CD14-positive monocyte (primary cell): ENCODE measurements at regions not wholly inside any gene's neighbourhood (a gene's known extent, or its start where the extent isn't known, plus 50 kb on each side); places are given as distances from the start of the nearest gene placed in this dataset.
"Not testable (repeated sequence)": the region's sequence is repeated elsewhere in the genome, so short reads cannot be mapped to it uniquely, and the experiment has no call there.

Source experiments
- DNase-seq, 3 donors: peaks; one replicate each; pipeline ENCODE4 v3.0.0-alpha.2; 2011 to 2022
- H2AFZ ChIP-seq: 2 replicates; pipeline ENCODE4 v1.6.0; 2012; ENCODE audit warnings: mild to moderate bottlenecking, low read depth, low read length, inconsistent platforms; ENCODE audit not compliant: insufficient read depth, poor library complexity, severe bottlenecking
- H3K27ac ChIP-seq, 2 donors: 1 replicate in 1 of 2; 2 replicates in 1 of 2; pipeline ENCODE4 v1.5.1; 2012 to 2013; ENCODE audit warnings: low read length in 2 of 2, control low read depth in 1 of 2, inconsistent platforms in 1 of 2, low read depth in 1 of 2, mild to moderate bottlenecking in 1 of 2
- H3K27me3 ChIP-seq, 2 donors: one replicate each; pipeline versions ENCODE4 v1.6.0 to v1.6.1; 2011 to 2013; ENCODE audit warnings: low read length in 2 of 2; ENCODE audit not compliant: control insufficient read depth in 2 of 2, insufficient read depth in 2 of 2
- H3K36me3 ChIP-seq, 2 donors: replicated peaks in 1 of 2; 1 replicate in 1 of 2; 2 replicates in 1 of 2; pipeline versions ENCODE4 v1.5.1 to v1.6.1; 2012 to 2013; ENCODE audit warnings: low read length in 2 of 2, control low read depth in 1 of 2, inconsistent platforms in 1 of 2, mild to moderate bottlenecking in 1 of 2; ENCODE audit not compliant: insufficient read depth in 2 of 2, control insufficient read depth in 1 of 2
- H3K4me1 ChIP-seq, 2 donors: 1 replicate in 1 of 2; 2 replicates in 1 of 2; pipeline versions ENCODE4 v1.5.1 to v1.6.1; 2012 to 2013; ENCODE audit warnings: low read length in 2 of 2, control low read depth in 1 of 2, inconsistent platforms in 1 of 2, mild to moderate bottlenecking in 1 of 2, moderate library complexity in 1 of 2; ENCODE audit not compliant: insufficient read depth in 2 of 2, control insufficient read depth in 1 of 2
- H3K4me2 ChIP-seq: replicated peaks from 2 replicates; pipeline ENCODE3; 2012; ENCODE audit warnings: low read length, moderate library complexity, mild to moderate bottlenecking; ENCODE audit not compliant: poor library complexity, severe bottlenecking; ENCODE audit errors: extremely low read depth
- H3K4me3 ChIP-seq, 3 experiments: fragments of 200-600 bp in 1 of 3; sonication (generic) in 1 of 3; replicated peaks in 1 of 3; 1 replicate in 2 of 3; 2 replicates in 1 of 3; pipeline ENCODE4 v1.5.1; 2011 to 2013; ENCODE audit warnings: low read length in 3 of 3, mild to moderate bottlenecking in 3 of 3, control low read depth in 2 of 3, low read depth in 2 of 3, inconsistent platforms in 1 of 3, moderate library complexity in 1 of 3
- H3K79me2 ChIP-seq: 2 replicates; pipeline ENCODE4 v1.6.0; 2012; ENCODE audit warnings: mild to moderate bottlenecking, control low read depth, inconsistent platforms, low read length, moderate library complexity; ENCODE audit not compliant: insufficient read depth
- H3K9ac ChIP-seq: 2 replicates; pipeline ENCODE4 v1.6.0; 2017; ENCODE audit warnings: low read length, mild to moderate bottlenecking; ENCODE audit not compliant: insufficient read depth, poor library complexity, severe bottlenecking
- H3K9me3 ChIP-seq, 2 donors: replicated peaks in 1 of 2; 1 replicate in 1 of 2; 2 replicates in 1 of 2; pipeline versions ENCODE4 v1.5.1 to v1.6.1; 2012 to 2013; ENCODE audit warnings: low read length in 2 of 2, control low read depth in 1 of 2; ENCODE audit not compliant: control insufficient read depth in 1 of 2, insufficient read depth in 1 of 2
- H4K20me1 ChIP-seq: 2 replicates; pipeline ENCODE4 v1.6.0; 2012; ENCODE audit warnings: mild to moderate bottlenecking, low read length, control low read depth, moderate library complexity; ENCODE audit not compliant: insufficient read depth
- H3K27ac Mint-ChIP-seq, 7 donors: one replicate each; pipeline ENCODE4 v1.8.0; 2020; ENCODE audit warnings: mild to moderate bottlenecking in 7 of 7, mixed read lengths in 7 of 7, moderate library complexity in 6 of 7, inconsistent platforms in 2 of 7
- H3K27me3 Mint-ChIP-seq, 3 donors: one replicate each; pipeline ENCODE4 v1.8.0; 2021 to 2022; ENCODE audit warnings: low read depth in 3 of 3, mild to moderate bottlenecking in 3 of 3, mixed read lengths in 3 of 3, moderate library complexity in 3 of 3, inconsistent platforms in 1 of 3
- H3K36me3 Mint-ChIP-seq, 2 donors: one replicate each; pipeline ENCODE4 v1.8.0; 2020; ENCODE audit warnings: mixed read lengths in 2 of 2, inconsistent platforms in 1 of 2, mild to moderate bottlenecking in 1 of 2
- H3K4me1 Mint-ChIP-seq: one replicate; pipeline ENCODE4 v1.8.0; 2020; ENCODE audit warnings: mild to moderate bottlenecking, mixed read lengths
- H3K4me3 Mint-ChIP-seq, 2 donors: one replicate each; pipeline ENCODE4 v1.8.0; 2020; ENCODE audit warnings: mild to moderate bottlenecking in 2 of 2, mixed read lengths in 2 of 2, moderate library complexity in 1 of 2
- H3K9me3 Mint-ChIP-seq, 7 donors: one replicate each; pipeline ENCODE4 v1.8.0; 2020 to 2022; ENCODE audit warnings: mixed read lengths in 7 of 7, mild to moderate bottlenecking in 6 of 7, moderate library complexity in 6 of 7, inconsistent platforms in 2 of 7
- WGBS: methylation state at CpG from one replicate; pipeline ENCODE4 v1.1.5; 2013; ENCODE audit warnings: missing lambda C conversion rate; ENCODE audit not compliant: insufficient coverage; 5-methylcytosine and 5-hydroxymethylcytosine counted together
- intact Hi-C, 2 donors: fragments of 100-400 bp; cut with micrococcal nuclease; formaldehyde crosslinking; loops; one replicate each; pipeline versions ENCODE4 v1.15.0 to v1.15.1; 2023
- TF ChIP-seq, protein P1 (sequence below): fragments of 200-600 bp; IDR thresholded peaks from one replicate; pipeline ENCODE4 v1.8.0; 2022; ENCODE audit warnings: antibody characterized with exemption, mild to moderate bottlenecking

DNA sequence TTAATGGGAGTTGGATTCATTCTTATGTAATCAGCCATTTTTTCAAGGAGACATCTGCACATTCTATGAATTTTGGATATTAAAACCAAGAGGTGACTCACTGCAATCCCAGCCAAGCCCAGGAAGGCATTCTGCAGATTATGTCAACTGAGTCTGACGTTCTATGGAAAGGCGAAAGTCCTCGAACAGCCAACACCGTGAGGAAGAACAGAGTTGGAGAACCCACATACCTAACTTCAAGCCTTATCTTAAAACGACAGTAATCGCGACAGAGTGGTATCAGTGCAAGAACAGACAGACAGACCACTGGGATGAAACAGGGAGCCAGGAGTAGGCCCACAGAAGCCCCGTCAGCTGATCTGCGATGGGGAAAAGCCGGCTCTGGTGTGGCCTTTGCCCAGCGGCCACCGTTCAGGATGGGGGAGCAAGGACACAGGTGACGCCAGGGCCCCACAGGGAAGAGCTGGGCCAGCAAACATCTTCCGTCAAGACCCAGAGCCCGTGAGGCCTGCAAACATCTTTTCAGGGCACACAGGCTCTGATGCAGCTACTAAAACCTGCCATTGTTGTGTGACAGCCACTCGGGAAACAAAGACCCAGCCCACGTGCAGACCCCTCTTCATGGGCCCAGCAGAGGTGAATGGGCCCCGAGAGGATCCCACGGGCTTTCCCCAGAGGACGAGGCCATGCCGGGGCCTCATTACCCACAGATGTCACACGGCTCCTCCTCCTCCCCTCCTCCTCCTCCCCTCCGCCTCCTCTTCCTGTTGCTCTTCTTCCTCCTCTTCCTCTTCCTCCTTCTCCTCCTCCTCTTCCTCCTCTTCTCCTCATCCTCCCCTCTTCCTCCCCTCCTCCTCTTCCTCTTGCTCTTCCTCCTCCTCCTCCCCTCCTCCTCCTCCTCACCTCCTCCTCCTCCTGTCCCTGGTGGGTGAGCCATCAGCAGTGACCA lies 277.6 kb downstream of the ADGRD1 start:
- H3K4me1 ChIP-seq, result peaks cover 17 to 21% of the 10 kb centered on the region in 2 donors
- TF ChIP-seq, protein P1, sequence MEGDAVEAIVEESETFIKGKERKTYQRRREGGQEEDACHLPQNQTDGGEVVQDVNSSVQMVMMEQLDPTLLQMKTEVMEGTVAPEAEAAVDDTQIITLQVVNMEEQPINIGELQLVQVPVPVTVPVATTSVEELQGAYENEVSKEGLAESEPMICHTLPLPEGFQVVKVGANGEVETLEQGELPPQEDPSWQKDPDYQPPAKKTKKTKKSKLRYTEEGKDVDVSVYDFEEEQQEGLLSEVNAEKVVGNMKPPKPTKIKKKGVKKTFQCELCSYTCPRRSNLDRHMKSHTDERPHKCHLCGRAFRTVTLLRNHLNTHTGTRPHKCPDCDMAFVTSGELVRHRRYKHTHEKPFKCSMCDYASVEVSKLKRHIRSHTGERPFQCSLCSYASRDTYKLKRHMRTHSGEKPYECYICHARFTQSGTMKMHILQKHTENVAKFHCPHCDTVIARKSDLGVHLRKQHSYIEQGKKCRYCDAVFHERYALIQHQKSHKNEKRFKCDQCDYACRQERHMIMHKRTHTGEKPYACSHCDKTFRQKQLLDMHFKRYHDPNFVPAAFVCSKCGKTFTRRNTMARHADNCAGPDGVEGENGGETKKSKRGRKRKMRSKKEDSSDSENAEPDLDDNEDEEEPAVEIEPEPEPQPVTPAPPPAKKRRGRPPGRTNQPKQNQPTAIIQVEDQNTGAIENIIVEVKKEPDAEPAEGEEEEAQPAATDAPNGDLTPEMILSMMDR, result no peak
- peak overlapping the region in 1 of 3 experiments; percentile 25 for H3K4me3 ChIP-seq
- H3K27ac Mint-ChIP-seq, result peak overlapping the region in 1 of 7 donors; percentile 1
- H3K27me3 ChIP-seq, result peaks cover 9 to 24% of the 10 kb centered on the region in 2 donors
- peak overlapping the region; percentile 27 for H3K4me2 ChIP-seq
- H3K9me3 ChIP-seq, result peaks cover 7 to 14% of the 10 kb centered on the region in 2 donors
- no peaks in the 10 kb centered on the region for H3K36me3 Mint-ChIP-seq
- H3K27me3 Mint-ChIP-seq, result peaks cover 25 to 29% (median 25%) of the 10 kb centered on the region in 3 donors
- no peaks in the 10 kb centered on the region for H3K36me3 ChIP-seq
- peaks cover 3 to 18% (median 13%) of the 10 kb centered on the region in 7 donors for H3K9me3 Mint-ChIP-seq
- WGBS, result 72% methylated on average over 21 of the region's 23 CpGs
- no peak overlapping the region for H3K9ac ChIP-seq
- no peak for DNase-seq
- H4K20me1 ChIP-seq, result no peaks in the 10 kb centered on the region
- intact Hi-C loops, result no loop called here
- H3K79me2 ChIP-seq, result no peaks in the 10 kb centered on the region
- H3K4me1 Mint-ChIP-seq, result peaks cover 25% of the 10 kb centered on the region
- H2AFZ ChIP-seq, result no peak overlapping the region
- no peak overlapping the region for H3K27ac ChIP-seq
- H3K4me3 Mint-ChIP-seq, result peak overlapping the region in 1 of 2 donors; percentile 58

DNA sequence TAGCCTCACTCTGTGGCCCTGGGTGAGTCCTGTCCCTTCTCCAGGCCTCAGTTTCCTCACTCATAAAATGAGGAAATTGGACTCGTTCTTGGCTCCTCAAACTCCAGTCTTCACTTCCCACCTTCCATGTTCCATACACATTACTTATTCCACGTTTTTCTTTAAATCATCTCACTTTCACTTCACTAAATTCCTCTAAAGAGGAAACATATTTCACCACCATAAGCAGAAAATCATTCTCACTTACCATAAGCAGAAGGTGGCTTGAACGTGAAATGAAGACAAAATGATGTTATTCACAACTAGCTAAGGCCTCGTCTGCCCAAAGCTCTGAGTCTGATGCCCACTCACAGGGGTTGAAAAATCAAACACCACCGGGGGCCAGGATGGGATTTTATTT lies 278.3 kb downstream of the ADGRD1 start:
- TF ChIP-seq, protein P1, result no peak
- H3K27ac Mint-ChIP-seq, result peak overlapping the region in 1 of 7 donors; percentile 1

DNA sequence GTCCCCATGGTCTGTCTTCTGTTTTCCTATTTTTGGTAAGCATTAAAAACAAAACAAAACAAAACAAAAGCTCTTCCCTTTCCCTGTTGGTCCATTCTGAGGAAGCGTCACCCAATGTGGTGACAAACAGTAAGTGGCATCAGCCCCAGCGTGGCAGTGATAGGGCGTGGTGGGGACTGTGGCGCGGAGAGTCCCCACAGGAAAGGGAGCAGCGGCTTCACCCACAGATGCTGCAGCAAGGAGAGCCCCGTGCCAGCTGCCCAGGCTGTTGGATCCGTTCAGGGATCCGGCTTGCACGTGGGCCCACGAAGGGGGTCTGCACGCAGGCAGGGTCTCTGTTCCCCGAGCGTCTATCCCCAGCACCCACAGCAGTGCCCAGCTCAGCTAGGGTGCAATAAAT lies 279.2 kb downstream of the ADGRD1 start:
- H3K4me2 ChIP-seq, H3K9ac ChIP-seq, intact Hi-C loops, H3K79me2 ChIP-seq, H3K27ac ChIP-seq, H3K36me3 ChIP-seq, H2AFZ ChIP-seq, DNase-seq, H4K20me1 ChIP-seq, H3K27ac Mint-ChIP-seq, H3K4me3 ChIP-seq, H3K36me3 Mint-ChIP-seq, H3K4me3 Mint-ChIP-seq: not testable (repeated sequence)
- Histone ChIP-seq H3K27me3 (peaks cover 9 to 24% of the 10 kb centered on the region in 2 donors), H3K4me1 (peaks cover 17 to 21% of the 10 kb centered on the region in 2 donors), H3K9me3 (peaks cover 7 to 14% of the 10 kb centered on the region in 2 donors)
- Mint-ChIP-seq H3K27me3 (peaks cover 25 to 29% (median 25%) of the 10 kb centered on the region in 3 donors), H3K9me3 (peaks cover 3 to 16% (median 13%) of the 10 kb centered on the region in 7 donors), H3K4me1 (peaks cover 25% of the 10 kb centered on the region)
- WGBS, result no CpG with 5 or more reads among the region's 14 CpGs

More for the DNA sequence above, 278.3 kb downstream of the ADGRD1 start:
- H3K4me1 Mint-ChIP-seq, result peaks cover 25% of the 10 kb centered on the region
- no peak for DNase-seq
- Histone ChIP-seq H3K27ac (no peak overlapping the region), H3K4me3 (peak overlapping the region in 1 of 3 experiments; percentile 25), H3K36me3 (no peaks in the 10 kb centered on the region), H4K20me1 (no peaks in the 10 kb centered on the region), H3K4me2 (peak overlapping the region; percentile 27), H3K9me3 (peaks cover 7 to 14% of the 10 kb centered on the region in 2 donors), H3K27me3 (peaks cover 9 to 24% of the 10 kb centered on the region in 2 donors), H3K79me2 (no peaks in the 10 kb centered on the region), H2AFZ (no peak overlapping the region), H3K4me1 (peaks cover 17 to 21% of the 10 kb centered on the region in 2 donors), H3K9ac (no peak overlapping the region)
- peaks cover 3 to 18% (median 13%) of the 10 kb centered on the region in 7 donors for H3K9me3 Mint-ChIP-seq
- H3K36me3 Mint-ChIP-seq, result no peaks in the 10 kb centered on the region
- H3K27me3 Mint-ChIP-seq, result peaks cover 23 to 29% (median 25%) of the 10 kb centered on the region in 3 donors
- 0% methylated on average over 3 of the region's 5 CpGs for WGBS
- peak overlapping the region in 1 of 2 donors; percentile 30 for H3K4me3 Mint-ChIP-seq
- intact Hi-C loops, result no loop called here
